ENCODE measurements at regions not wholly inside any gene's neighbourhood (a gene's known extent, or its start where the extent isn't known, plus 50 kb on each side); places are given as distances from the start of the nearest gene placed in this dataset.
"Not testable (repeated sequence)": the region's sequence is repeated elsewhere in the genome, so short reads cannot be mapped to it uniquely, and the experiment has no call there.

DNA sequence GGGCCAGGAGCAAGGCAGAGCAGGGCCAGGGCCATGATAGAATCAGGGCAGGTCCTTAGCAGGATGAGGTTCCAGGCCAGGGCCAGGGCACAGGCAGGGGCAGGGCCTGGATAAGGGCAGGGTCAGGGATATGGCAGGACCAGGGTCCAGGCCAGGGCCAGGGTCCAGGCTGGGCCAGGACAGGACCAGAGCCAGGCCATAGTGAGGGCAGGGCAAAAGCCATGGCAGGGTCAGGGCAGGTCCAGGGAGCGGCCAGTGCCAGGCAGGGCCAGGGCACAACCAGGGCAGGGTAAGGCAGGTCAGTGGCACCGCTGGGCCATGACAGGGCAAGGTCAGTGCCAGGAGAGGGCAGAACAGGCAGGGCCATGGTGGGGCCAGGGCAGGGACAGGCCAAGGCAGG is 152.2 kb downstream of the LIPI start:
- H3K36me3 Mint-ChIP-seq (ENCODE audit: low read depth), result no peaks in the 10 kb centered on the region
- no peaks in the 10 kb centered on the region for H3K27me3 Mint-ChIP-seq
- no peak overlapping the region for H3K27ac Mint-ChIP-seq
- DNase-seq, result no peak
- no peaks in the 10 kb centered on the region for H3K4me1 Mint-ChIP-seq (ENCODE audit: low read depth)
- no peak overlapping the region for H3K4me3 Mint-ChIP-seq
- no peaks in the 10 kb centered on the region for H3K9me3 Mint-ChIP-seq

- not testable (repeated sequence) for H3K9me3 Mint-ChIP-seq; H3K27me3 Mint-ChIP-seq; H3K4me1 Mint-ChIP-seq (ENCODE audit: low read depth); DNase-seq; H3K27ac Mint-ChIP-seq; H3K36me3 Mint-ChIP-seq (ENCODE audit: low read depth); H3K4me3 Mint-ChIP-seq
Measured at GRCh38 chr21:14057841-14058481, 152.8 kb downstream of the LIPI start.

DNA sequence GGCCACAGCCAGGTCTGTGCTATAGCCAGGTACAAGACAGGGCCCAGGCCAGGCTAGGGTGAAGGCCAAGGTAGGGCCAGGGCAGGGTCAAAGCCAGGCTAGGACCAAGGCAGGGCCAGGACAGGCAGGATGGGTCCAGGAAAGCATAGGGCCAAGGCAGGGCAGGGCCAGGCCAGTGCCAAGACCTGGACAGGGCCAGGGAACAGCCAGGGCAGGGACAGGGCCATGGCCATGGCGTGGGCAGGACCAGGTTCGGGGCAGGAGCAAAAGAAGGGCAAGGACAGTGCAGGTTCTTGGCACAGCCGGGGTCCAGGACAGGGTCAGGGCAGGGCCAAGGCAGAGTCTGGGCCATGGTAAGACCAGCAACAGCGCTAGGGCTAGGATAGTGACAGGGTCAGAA is 153.4 kb downstream of the LIPI start:
- no peak overlapping the region for H3K27ac Mint-ChIP-seq
- no peak for DNase-seq
- no peaks in the 10 kb centered on the region for H3K4me1 Mint-ChIP-seq (ENCODE audit: low read depth)
- H3K4me3 Mint-ChIP-seq, result no peak overlapping the region
- H3K9me3 Mint-ChIP-seq, result no peaks in the 10 kb centered on the region
- no peaks in the 10 kb centered on the region for H3K27me3 Mint-ChIP-seq
- H3K36me3 Mint-ChIP-seq (ENCODE audit: low read depth), result no peaks in the 10 kb centered on the region

DNA sequence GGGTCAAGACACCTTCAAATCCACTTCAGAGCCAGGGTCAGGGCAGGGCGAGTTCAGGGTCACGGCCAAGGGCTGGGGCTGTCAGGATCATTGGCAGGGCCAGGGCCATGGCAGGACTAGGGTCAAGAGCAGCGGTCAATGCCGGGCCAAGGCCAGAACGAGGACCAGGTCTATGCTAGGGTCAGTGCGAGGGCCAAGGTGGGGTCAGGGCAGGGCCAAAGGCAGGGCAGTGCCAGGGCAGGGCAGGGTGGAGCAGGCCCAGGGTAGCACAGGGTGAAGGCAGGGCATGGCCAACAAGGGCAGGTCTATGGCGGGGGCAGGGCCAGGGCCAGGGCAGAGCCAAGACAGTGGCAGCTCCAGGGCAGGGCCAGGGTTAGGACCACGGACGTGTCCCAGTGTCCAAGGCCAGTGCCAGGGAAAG is 154.0 kb downstream of the LIPI start:
- Mint-ChIP-seq H3K27ac (no peak overlapping the region), H3K9me3 (no peaks in the 10 kb centered on the region), H3K36me3 (ENCODE audit: low read depth) (no peaks in the 10 kb centered on the region), H3K27me3 (no peaks in the 10 kb centered on the region), H3K4me3 (no peak overlapping the region), H3K4me1 (ENCODE audit: low read depth) (no peaks in the 10 kb centered on the region)
- no peak for DNase-seq

DNA sequence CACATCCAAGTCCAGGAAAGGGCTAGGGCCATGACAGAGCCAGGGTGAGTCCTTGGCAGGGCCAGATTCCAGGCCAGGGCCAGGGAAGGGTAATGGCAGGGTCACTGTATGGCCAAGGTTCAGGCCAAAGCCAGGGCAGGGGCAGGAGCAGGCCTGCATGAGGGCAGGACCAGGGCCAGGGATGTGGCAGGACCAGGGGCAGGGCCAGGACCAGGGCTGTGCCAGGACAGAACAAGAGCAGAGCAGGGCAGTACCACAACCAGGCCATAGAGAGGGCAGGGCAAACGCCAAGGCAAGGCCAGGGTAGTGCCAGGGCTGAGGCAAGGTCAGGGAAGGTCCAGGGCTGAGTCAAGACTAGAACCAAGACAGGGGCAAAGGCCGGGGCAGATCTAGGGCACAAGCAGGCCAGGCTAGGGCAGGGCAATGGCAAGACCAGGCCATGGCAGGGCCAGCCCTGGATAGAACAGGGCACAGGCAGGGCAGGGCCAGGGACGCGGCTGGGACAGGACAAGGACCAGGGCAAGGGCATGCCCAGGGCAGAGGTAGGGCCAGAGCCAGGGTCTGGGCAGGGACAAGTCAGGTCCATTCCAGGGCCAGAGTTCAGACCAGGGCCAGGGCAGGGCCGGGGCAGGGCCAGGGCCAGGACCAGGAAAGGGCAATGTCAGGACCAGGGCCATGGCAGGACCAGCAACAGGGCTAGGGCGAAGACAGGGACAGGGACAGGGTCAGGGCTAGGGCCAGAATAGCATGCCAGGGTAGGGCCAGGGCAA is 154.8 kb downstream of the LIPI start:
- not testable (repeated sequence) for H3K36me3 Mint-ChIP-seq (ENCODE audit: low read depth)

DNA sequence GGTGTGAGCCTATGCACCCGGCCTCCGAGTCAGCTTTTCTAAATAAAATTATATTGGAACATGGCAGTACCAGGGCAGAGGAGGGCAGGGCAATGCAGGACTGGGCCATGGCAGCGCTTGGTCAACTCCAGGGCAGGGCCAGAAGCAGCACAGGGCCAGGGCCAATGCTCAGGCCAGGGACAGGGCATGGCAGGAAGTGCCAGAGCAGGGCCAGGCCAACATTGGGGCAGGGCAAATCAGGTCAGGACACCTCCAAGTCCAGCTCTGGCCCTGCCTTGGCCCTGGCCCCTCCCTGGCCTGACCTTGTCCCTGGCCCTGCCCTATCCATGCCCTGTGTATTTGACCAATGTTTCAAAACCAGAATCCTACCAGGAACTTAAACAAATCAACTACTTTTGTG is 156.1 kb downstream of the LIPI start:
- no peak overlapping the region for H3K4me3 Mint-ChIP-seq
- no peak overlapping the region for H3K27ac Mint-ChIP-seq
- H3K9me3 Mint-ChIP-seq, result no peaks in the 10 kb centered on the region
- H3K27me3 Mint-ChIP-seq, result no peaks in the 10 kb centered on the region
- no peaks in the 10 kb centered on the region for H3K36me3 Mint-ChIP-seq (ENCODE audit: low read depth)
- H3K4me1 Mint-ChIP-seq (ENCODE audit: low read depth), result peaks cover 5% of the 10 kb centered on the region
- no peak for DNase-seq

More for the DNA sequence above, 154.8 kb downstream of the LIPI start:
- H3K9me3 Mint-ChIP-seq; H3K4me3 Mint-ChIP-seq; DNase-seq; H3K27ac Mint-ChIP-seq; H3K4me1 Mint-ChIP-seq (ENCODE audit: low read depth); H3K27me3 Mint-ChIP-seq: not testable (repeated sequence)

- no peak for DNase-seq
- Mint-ChIP-seq H3K27me3 (no peaks in the 10 kb centered on the region), H3K9me3 (no peaks in the 10 kb centered on the region), H3K36me3 (ENCODE audit: low read depth) (no peaks in the 10 kb centered on the region), H3K4me1 (ENCODE audit: low read depth) (peaks cover 5% of the 10 kb centered on the region), H3K4me3 (no peak overlapping the region), H3K27ac (no peak overlapping the region)
Measured at GRCh38 chr21:14050121-14050520, 160.6 kb downstream of the LIPI start.

- Mint-ChIP-seq H3K9me3 (no peaks in the 10 kb centered on the region), H3K4me1 (ENCODE audit: low read depth) (peaks cover 5% of the 10 kb centered on the region), H3K27ac (no peak overlapping the region), H3K4me3 (no peak overlapping the region), H3K27me3 (no peaks in the 10 kb centered on the region), H3K36me3 (ENCODE audit: low read depth) (no peaks in the 10 kb centered on the region)
- no peak for DNase-seq
Measured at GRCh38 chr21:14046401-14046800, 164.4 kb downstream of the LIPI start.

GRCh38 chr21:14040386-14040785 is 170.4 kb downstream of the LIPI start:
- Mint-ChIP-seq H3K27me3 (no peaks in the 10 kb centered on the region), H3K4me3 (no peak overlapping the region), H3K4me1 (ENCODE audit: low read depth) (no peaks in the 10 kb centered on the region), H3K9me3 (no peaks in the 10 kb centered on the region), H3K27ac (no peak overlapping the region), H3K36me3 (ENCODE audit: low read depth) (peaks cover 3% of the 10 kb centered on the region)
- DNase-seq, result no peak

- Mint-ChIP-seq H3K4me1 (ENCODE audit: low read depth) (peaks cover 14% of the 10 kb centered on the region), H3K4me3 (peak overlapping the region; percentile 96), H3K36me3 (ENCODE audit: low read depth) (peaks cover 12% of the 10 kb centered on the region)
- not testable (repeated sequence) for H3K27me3 Mint-ChIP-seq, H3K27ac Mint-ChIP-seq, DNase-seq, H3K9me3 Mint-ChIP-seq
Measured at GRCh38 chr21:14028619-14029018, 182.1 kb downstream of the LIPI start.

GRCh38 chr21:14027235-14027869 is 183.4 kb downstream of the LIPI start:
- peak; percentile 89 for DNase-seq
- peaks cover 14% of the 10 kb centered on the region for H3K4me1 Mint-ChIP-seq (ENCODE audit: low read depth)
- H3K4me3 Mint-ChIP-seq, result peak overlapping the region; percentile 96
- H3K36me3 Mint-ChIP-seq (ENCODE audit: low read depth), result peaks cover 12% of the 10 kb centered on the region
- H3K27me3 Mint-ChIP-seq, H3K9me3 Mint-ChIP-seq: not testable (repeated sequence)
- peak overlapping the region; percentile 92 for H3K27ac Mint-ChIP-seq

DNA sequence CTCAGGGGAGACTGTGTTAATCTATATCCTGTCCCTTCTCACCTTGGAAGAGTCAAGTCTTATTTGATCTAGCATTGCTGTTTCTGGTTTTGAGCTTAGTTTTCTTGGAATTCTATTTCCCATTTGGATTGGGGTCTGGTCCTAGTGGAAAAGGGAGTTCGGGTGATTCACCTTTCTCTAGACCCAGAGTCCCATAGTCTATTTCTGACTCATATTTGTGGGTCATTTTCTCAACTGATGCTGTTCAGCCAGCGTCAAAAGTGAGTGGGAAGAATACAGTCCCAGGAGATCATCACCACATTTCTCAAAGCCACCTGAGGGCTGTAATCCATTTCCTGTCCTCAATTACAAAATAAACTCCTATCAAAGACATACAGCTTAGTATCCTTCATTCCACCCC is 190.6 kb downstream of the LIPI start:
- not testable (repeated sequence) for H3K4me1 Mint-ChIP-seq (ENCODE audit: low read depth); H3K9me3 Mint-ChIP-seq; H3K27ac Mint-ChIP-seq; H3K27me3 Mint-ChIP-seq; DNase-seq; H3K4me3 Mint-ChIP-seq; H3K36me3 Mint-ChIP-seq (ENCODE audit: low read depth)

DNA sequence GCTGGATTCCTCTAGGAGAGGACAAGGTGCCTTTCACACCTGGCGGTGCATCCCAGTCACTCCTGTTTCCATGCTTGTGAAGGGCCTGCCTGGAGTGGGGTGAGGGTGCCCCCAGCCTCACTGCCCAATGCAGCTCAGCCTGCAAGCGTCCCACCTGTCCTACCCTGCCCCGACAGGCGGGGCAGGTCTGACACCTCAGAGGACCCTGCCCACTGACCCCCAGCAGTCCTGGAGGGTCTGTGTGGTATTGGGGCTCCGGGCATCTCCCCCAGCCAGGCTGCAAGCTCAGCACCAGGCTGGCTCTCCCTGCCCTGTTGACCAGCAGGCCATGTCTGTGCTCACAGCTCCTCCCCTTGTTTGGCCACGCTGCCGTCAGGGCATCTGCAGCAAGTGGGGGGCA is 194.9 kb downstream of the LIPI start:
- H3K27ac Mint-ChIP-seq; H3K27me3 Mint-ChIP-seq; H3K4me1 Mint-ChIP-seq (ENCODE audit: low read depth): not testable (repeated sequence)

DNA sequence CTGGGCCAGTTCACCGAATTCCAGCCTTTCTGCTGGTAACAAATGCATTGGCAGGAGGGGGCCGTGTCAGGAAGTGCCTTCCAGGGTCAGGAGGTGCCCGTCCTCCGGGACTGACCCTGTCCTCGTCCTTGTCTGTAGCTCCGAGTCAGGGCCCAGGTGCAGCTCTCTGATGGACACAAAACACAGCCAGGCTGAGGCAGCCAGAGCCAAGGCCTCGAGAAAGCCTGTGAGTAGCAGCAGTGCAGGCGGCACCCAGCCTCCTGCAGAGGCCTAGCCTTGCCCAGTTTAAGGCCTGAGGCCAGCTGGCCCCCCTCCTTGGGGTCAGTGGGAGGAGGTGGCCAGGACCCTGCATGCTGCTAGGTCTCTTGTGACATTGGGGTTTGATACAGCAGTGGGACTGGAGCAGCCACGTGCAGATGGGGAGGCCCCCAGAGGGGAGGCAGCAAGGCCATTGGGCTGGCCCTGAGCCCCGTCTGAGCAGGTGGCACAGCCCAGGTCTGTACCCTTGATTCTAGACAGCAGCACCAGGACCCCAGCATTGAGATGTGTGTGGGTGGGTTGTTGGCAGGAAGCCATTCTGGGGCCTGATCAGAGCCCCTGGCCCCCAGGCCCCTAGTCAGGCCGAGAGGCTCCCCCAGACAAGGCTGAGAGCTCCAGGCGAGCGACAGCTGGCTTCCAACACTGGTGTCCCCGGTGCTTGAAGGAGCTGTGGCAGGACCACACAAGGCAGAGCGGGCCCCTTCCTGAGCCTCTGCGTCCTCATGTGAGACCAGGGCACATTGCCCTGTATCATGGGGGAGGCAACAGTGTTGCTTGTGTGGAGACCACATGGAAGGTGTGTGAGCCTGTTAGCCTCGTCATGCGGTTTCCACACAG is 196.9 kb downstream of the LIPI start:
- H3K4me1 Mint-ChIP-seq (ENCODE audit: low read depth); H3K27ac Mint-ChIP-seq; H3K9me3 Mint-ChIP-seq; H3K4me3 Mint-ChIP-seq; DNase-seq; H3K27me3 Mint-ChIP-seq; H3K36me3 Mint-ChIP-seq (ENCODE audit: low read depth): not testable (repeated sequence)

More for the DNA sequence above, 194.9 kb downstream of the LIPI start:
- DNase-seq; H3K9me3 Mint-ChIP-seq; H3K4me3 Mint-ChIP-seq; H3K36me3 Mint-ChIP-seq (ENCODE audit: low read depth): not testable (repeated sequence)
